Spleen (tissue), 11 donors: ENCODE measurements at regions not wholly inside any gene's neighbourhood (a gene's known extent, or its start where the extent isn't known, plus 50 kb on each side); places are given as distances from the start of the nearest gene placed in this dataset.

Experiments used
- DNase-seq: peaks from one replicate; pipeline ENCODE4 v3.0.0-alpha.2; 2020
- H3K27ac ChIP-seq, 8 donors: fragments of 200-600 bp; sonication (generic) in 7 of 8; 1 replicate in 4 of 8; 2 replicates in 4 of 8; pipeline versions ENCODE4 v1.5.0 to v1.8.0; 2016 to 2021; ENCODE audit warnings: inconsistent platforms in 4 of 8, mild to moderate bottlenecking in 4 of 8, moderate library complexity in 1 of 8
- H3K27me3 ChIP-seq, 7 donors: fragments of 200-600 bp; sonication (generic) in 6 of 7; replicated peaks in 1 of 7; 1 replicate in 4 of 7; 2 replicates in 3 of 7; pipeline versions ENCODE4 v1.5.0 to v1.8.0; 2016 to 2021; ENCODE audit warnings: inconsistent platforms in 3 of 7, mild to moderate bottlenecking in 1 of 7
- H3K36me3 ChIP-seq, 6 donors: fragments of 200-600 bp; sonication (generic) in 5 of 6; 1 replicate in 4 of 6; 2 replicates in 2 of 6; pipeline versions ENCODE4 v1.5.0 to v1.8.0; 2016 to 2021; ENCODE audit warnings: inconsistent platforms in 2 of 6
- H3K4me1 ChIP-seq, 6 donors: fragments of 200-600 bp; sonication (generic) in 5 of 6; 1 replicate in 3 of 6; 2 replicates in 3 of 6; pipeline versions ENCODE4 v1.5.0 to v1.8.0; 2016 to 2021; ENCODE audit warnings: inconsistent platforms in 3 of 6
- H3K4me3 ChIP-seq, 8 donors: fragments of 200-600 bp; sonication (generic) in 7 of 8; 1 replicate in 4 of 8; 2 replicates in 4 of 8; pipeline versions ENCODE4 v1.5.0 to v1.8.0; 2016 to 2021; ENCODE audit warnings: inconsistent platforms in 4 of 8, mild to moderate bottlenecking in 4 of 8, moderate library complexity in 2 of 8
- H3K9me3 ChIP-seq, 8 donors: fragments of 200-600 bp; sonication (generic) in 7 of 8; 1 replicate in 4 of 8; 2 replicates in 4 of 8; pipeline versions ENCODE4 v1.5.0 to v1.8.0; 2016 to 2021; ENCODE audit warnings: inconsistent platforms in 4 of 8
- CTCF ChIP-seq, 11 experiments: fragments of 200-600 bp in 7 of 11; fragments of 450-650 bp in 4 of 11; sonication (generic) in 4 of 11; IDR thresholded peaks in 8 of 11; conservative IDR thresholded peaks in 3 of 11; 1 replicate in 7 of 11; 2 replicates in 4 of 11; pipeline versions ENCODE4 v1.4.0 to v1.8.0; 2016 to 2021; ENCODE audit warnings: antibody characterized with exemption in 11 of 11, inconsistent platforms in 4 of 11, mild to moderate bottlenecking in 1 of 11
- POLR2A ChIP-seq, 3 donors: fragments of 450-650 bp; IDR thresholded peaks; one replicate each; pipeline ENCODE4 v1.5.1; 2017; ENCODE audit warnings: antibody characterized with exemption in 3 of 3, mild to moderate bottlenecking in 1 of 3
- POLR2AphosphoS5 ChIP-seq, 3 donors: sonication (generic); formaldehyde crosslinking; IDR thresholded peaks; one replicate each; pipeline ENCODE4 v1.5.1; 2017; ENCODE audit warnings: antibody characterized with exemption in 3 of 3
- WGBS, 5 donors: extraction: QIAGEN DNeasy Blood & Tissue Kit in 3 of 5; methylation state at CpG; one replicate each; pipeline versions ENCODE4 v1.1.5 to v1.1.7; 2013 to 2018; 5-methylcytosine and 5-hydroxymethylcytosine counted together
- intact Hi-C: fragments of 100-400 bp; cut with DNase I; formaldehyde crosslinking; loops from one replicate; pipeline ENCODE4 v1.15.0; 2023; ENCODE audit warnings: low total_unique reads
- donor health status: healthy with polysubstance abuse.
- donor health status: DM: no; HTN: no; CAD: no; lungs with moderate emphysema.
- donor health status: DM: no; HTN: no; CAD: no.
- donor health status: Bipolar disorder and iron deficiency.
- donor health status: healthy.
- donor health status: DM: no; HTN: no; CAD: no.
- donor health status: DM: yes; HTN: yes; CAD: no.

GRCh38 chrX:43003939-43004338, 226.0 kb upstream of the PPP1R2C start:
- no peaks in the 10 kb centered on the region for H3K27me3 ChIP-seq
- 72 to 88% (median 84%) methylated on average over 2 of the region's 2 CpGs for WGBS, 5 donors
- H3K4me3 ChIP-seq, result no peak overlapping the region
- H3K4me1 ChIP-seq, result peaks cover 0 to 5% (median 0%) of the 10 kb centered on the region in 6 donors
- no peaks in the 10 kb centered on the region for H3K9me3 ChIP-seq
- no peaks in the 10 kb centered on the region for H3K36me3 ChIP-seq
- intact Hi-C loops, result no loop called here
- peak overlapping the region in 3 of 8 donors; percentile 10 to 66 (median 42) for H3K27ac ChIP-seq
- DNase-seq, result no peak
- TF ChIP-seq POLR2A (IDR thresholded peaks at IDR 0.05), result no peak
- TF ChIP-seq POLR2AphosphoS5 (IDR thresholded peaks at IDR 0.05), result no peak
- TF ChIP-seq CTCF (IDR thresholded peaks at IDR 0.05 in 8 of 11, conservative IDR thresholded peaks at IDR 0.05 in 3 of 11), result no peak

DNA sequence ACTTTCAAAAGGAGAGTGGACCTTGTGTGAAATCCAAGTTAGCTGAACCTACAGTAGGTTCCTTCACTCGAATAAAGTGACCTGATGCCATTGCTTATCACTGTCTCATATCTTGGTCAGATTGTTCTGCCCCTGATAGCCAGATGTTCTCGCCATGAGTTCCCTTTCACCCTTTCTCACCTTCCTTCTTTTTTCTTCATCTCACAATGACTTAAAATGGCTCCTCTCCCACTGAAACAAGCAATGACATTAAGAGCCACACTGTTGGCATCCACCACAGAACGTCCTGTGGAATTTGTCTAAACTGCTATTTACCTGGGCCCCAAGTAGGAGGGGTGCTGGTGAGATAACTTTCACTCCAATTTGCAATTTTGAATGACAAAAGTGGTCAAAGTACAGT, 227.6 kb upstream of the PPP1R2C start:
- Histone ChIP-seq H3K36me3 (no peaks in the 10 kb centered on the region), H3K9me3 (no peaks in the 10 kb centered on the region), H3K4me1 (peaks cover 0 to 5% (median 0%) of the 10 kb centered on the region in 6 donors), H3K4me3 (no peak overlapping the region), H3K27me3 (no peaks in the 10 kb centered on the region), H3K27ac (no peak overlapping the region)
- intact Hi-C loops, result no loop called here
- 61 to 92% (median 82%) methylated on average over 3 of the region's 3 CpGs for WGBS, 5 donors
- DNase-seq, result no peak
- TF ChIP-seq POLR2AphosphoS5 (IDR thresholded peaks at IDR 0.05) (no peak), POLR2A (IDR thresholded peaks at IDR 0.05) (no peak), CTCF (IDR thresholded peaks at IDR 0.05 in 8 of 11, conservative IDR thresholded peaks at IDR 0.05 in 3 of 11) (no peak)

- 58 to 91% (median 75%) methylated on average over 1 of the region's 1 CpG for WGBS, 5 donors
- H3K4me3 ChIP-seq, result no peak overlapping the region
- H3K27ac ChIP-seq, result no peak overlapping the region
- intact Hi-C loops, result no loop called here
- DNase-seq, result no peak
- H3K4me1 ChIP-seq, result peaks cover 0 to 5% (median 0%) of the 10 kb centered on the region in 6 donors
- H3K36me3 ChIP-seq, result no peaks in the 10 kb centered on the region
- H3K27me3 ChIP-seq, result peaks cover 0 to 9% (median 0%) of the 10 kb centered on the region in 7 donors
- no peaks in the 10 kb centered on the region for H3K9me3 ChIP-seq
- TF ChIP-seq POLR2AphosphoS5 (IDR thresholded peaks at IDR 0.05) (no peak), CTCF (IDR thresholded peaks at IDR 0.05 in 8 of 11, conservative IDR thresholded peaks at IDR 0.05 in 3 of 11) (no peak), POLR2A (IDR thresholded peaks at IDR 0.05) (no peak)
Observed at GRCh38 chrX:43008356-43008755, 230.4 kb upstream of the PPP1R2C start.

DNA sequence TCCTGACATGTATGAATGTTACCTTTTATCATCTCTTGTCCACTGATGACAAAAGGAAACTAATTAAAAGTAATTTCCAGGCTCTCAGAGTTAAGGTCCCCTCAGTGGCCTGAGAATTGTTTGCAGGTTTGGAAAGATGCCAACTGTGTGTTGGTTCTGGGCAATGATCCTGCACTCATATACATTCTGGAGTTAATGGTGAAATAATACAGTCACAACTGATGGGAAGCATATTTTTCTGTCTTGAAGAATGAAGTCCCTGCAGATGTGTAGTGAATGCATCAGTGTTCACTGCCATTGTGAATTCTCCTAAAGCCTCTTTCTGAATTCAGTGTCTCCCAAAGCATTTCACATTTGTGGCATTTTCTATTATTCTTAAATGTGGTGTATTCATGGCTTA, 238.1 kb upstream of the PPP1R2C start:
- Histone ChIP-seq H3K27ac (no peak overlapping the region), H3K4me1 (no peaks in the 10 kb centered on the region), H3K9me3 (no peaks in the 10 kb centered on the region), H3K4me3 (no peak overlapping the region), H3K27me3 (peaks cover 0 to 9% (median 0%) of the 10 kb centered on the region in 7 donors), H3K36me3 (no peaks in the 10 kb centered on the region)
- DNase-seq, result no peak
- TF ChIP-seq POLR2AphosphoS5 (IDR thresholded peaks at IDR 0.05), result no peak
- intact Hi-C loops, result no loop called here

DNA sequence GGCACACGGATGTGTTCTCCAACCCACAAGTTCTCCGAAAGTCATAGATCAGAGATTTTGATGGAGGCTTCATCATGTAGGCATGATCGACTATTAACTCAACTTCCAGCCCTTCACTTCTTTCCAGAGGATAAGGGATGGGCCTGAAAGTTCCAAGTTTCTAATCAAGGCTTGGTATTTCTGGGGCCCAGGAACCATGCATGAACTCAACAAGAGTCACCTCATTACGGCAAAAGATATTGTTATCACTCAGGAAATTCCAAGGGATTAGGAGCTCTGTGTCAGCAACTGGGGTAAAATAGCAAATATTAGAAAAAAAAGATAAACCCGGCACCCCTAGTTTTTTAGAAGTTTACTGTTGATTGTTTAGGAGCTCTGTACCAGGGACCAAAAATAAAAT, 240.1 kb upstream of the PPP1R2C start:
- 83 to 96% (median 89%) methylated on average over 5 of the region's 5 CpGs for WGBS, 5 donors
- intact Hi-C loops, result no loop called here
- TF ChIP-seq POLR2A (IDR thresholded peaks at IDR 0.05) (no peak), POLR2AphosphoS5 (IDR thresholded peaks at IDR 0.05) (no peak), CTCF (IDR thresholded peaks at IDR 0.05 in 8 of 11, conservative IDR thresholded peaks at IDR 0.05 in 3 of 11) (no peak)
- Histone ChIP-seq H3K27me3 (no peaks in the 10 kb centered on the region), H3K4me3 (no peak overlapping the region), H3K27ac (no peak overlapping the region), H3K36me3 (no peaks in the 10 kb centered on the region), H3K4me1 (no peaks in the 10 kb centered on the region), H3K9me3 (peaks cover 0 to 7% (median 0%) of the 10 kb centered on the region in 8 donors)
- no peak for DNase-seq
